ENCODE measurements at regions not wholly inside any gene's neighbourhood (a gene's known extent, or its start where the extent isn't known, plus 50 kb on each side); places are given as distances from the start of the nearest gene placed in this dataset.

DNA sequence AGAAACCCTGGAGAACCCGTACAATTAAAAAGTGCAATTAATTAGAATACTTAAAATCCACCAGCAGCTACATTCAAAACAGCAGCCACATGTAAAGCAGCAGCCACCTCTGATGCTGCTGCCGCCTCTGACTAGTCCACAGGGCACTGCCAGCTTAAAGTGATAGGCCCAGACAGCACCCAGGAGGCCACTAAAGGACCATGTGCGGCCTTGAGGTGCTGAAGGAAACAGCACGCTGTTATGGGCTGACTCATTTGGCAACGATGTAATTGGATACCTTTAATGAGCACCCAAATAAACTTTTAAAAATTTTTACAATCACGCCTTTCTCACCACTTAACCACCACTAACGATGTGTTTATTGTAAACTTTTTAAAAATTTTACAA, 209.3 kb upstream of the NCKAP5 start:
- H3K27ac ChIP-seq (ENCODE audit: insufficient read length, low read depth, low read length): no peak overlapping the region
- 100% methylated on average over 2 of the region's 7 CpGs for WGBS (ENCODE audit: extremely low coverage, insufficient read length, low lambda C conversion rate)
- Mint-ChIP-seq H3K4me1 (no peaks in the 10 kb centered on the region), H3K36me3 (ENCODE audit: insufficient read depth in 1 of 3, low read depth in 3 of 3) (no peaks in the 10 kb centered on the region), H3K27ac (no peak overlapping the region), H3K9me3 (no peaks in the 10 kb centered on the region), H3K4me3 (no peak overlapping the region), H3K27me3 (ENCODE audit: low read depth) (no peaks in the 10 kb centered on the region)
- H2BK15ac ChIP-seq (ENCODE audit: low read depth, low read length): no peak overlapping the region
- H3K79me2 ChIP-seq (ENCODE audit: insufficient read depth, low read length): no peaks in the 10 kb centered on the region
- no peak overlapping the region for H2BK20ac ChIP-seq (ENCODE audit: low read depth, low read length, poor library complexity, severe bottlenecking)
- TF ChIP-seq, protein P1, sequence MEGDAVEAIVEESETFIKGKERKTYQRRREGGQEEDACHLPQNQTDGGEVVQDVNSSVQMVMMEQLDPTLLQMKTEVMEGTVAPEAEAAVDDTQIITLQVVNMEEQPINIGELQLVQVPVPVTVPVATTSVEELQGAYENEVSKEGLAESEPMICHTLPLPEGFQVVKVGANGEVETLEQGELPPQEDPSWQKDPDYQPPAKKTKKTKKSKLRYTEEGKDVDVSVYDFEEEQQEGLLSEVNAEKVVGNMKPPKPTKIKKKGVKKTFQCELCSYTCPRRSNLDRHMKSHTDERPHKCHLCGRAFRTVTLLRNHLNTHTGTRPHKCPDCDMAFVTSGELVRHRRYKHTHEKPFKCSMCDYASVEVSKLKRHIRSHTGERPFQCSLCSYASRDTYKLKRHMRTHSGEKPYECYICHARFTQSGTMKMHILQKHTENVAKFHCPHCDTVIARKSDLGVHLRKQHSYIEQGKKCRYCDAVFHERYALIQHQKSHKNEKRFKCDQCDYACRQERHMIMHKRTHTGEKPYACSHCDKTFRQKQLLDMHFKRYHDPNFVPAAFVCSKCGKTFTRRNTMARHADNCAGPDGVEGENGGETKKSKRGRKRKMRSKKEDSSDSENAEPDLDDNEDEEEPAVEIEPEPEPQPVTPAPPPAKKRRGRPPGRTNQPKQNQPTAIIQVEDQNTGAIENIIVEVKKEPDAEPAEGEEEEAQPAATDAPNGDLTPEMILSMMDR (conservative IDR thresholded peaks at IDR 0.05): no peak
- H2AFZ ChIP-seq (ENCODE audit: low read length): no peak overlapping the region
- H3K23me2 ChIP-seq (ENCODE audit: insufficient read length, low read depth, low read length, poor library complexity, severe bottlenecking): no peaks in the 10 kb centered on the region
- no peak overlapping the region for H4K91ac ChIP-seq (ENCODE audit: insufficient read length, low read depth, low read length)
- no peak overlapping the region for H3K4ac ChIP-seq (ENCODE audit: low read depth, low read length)
- no peaks in the 10 kb centered on the region for H4K20me1 ChIP-seq (ENCODE audit: control insufficient read depth, insufficient read depth, insufficient read length)
- H3K9me3 ChIP-seq (ENCODE audit: control insufficient read depth, low read depth, low read length): no peaks in the 10 kb centered on the region
- no peak overlapping the region for H3K14ac ChIP-seq (ENCODE audit: insufficient read depth, low read length)
- H2BK5ac ChIP-seq (ENCODE audit: insufficient read length, low read length): no peak overlapping the region
- no peak overlapping the region for H3K18ac ChIP-seq (ENCODE audit: insufficient read length, low read depth, low read length)
- no peak overlapping the region for H2BK120ac ChIP-seq (ENCODE audit: low read depth, low read length, poor library complexity, severe bottlenecking)
- H3K56ac ChIP-seq (ENCODE audit: insufficient read length, low read depth, low read length): no peak overlapping the region
- no peak overlapping the region for H4K8ac ChIP-seq (replicated peaks; ENCODE audit: insufficient read length, low read depth, low read length)
- H3K27me3 ChIP-seq (ENCODE audit: insufficient read depth, low read length): no peaks in the 10 kb centered on the region
- no peak overlapping the region for H3K4me2 ChIP-seq (ENCODE audit: insufficient read depth, insufficient read length, low read length)
- no peak overlapping the region for H2AK5ac ChIP-seq (ENCODE audit: insufficient read length, low read length)
- no peak overlapping the region for H3K23ac ChIP-seq (ENCODE audit: insufficient read length, low read depth, low read length)
- DNase-seq: no peak
- no peaks in the 10 kb centered on the region for H3K79me1 ChIP-seq (ENCODE audit: insufficient read depth, low read depth, low read length, poor library complexity, severe bottlenecking)
- no peak overlapping the region for H4K5ac ChIP-seq (ENCODE audit: insufficient read length, low read depth, low read length)
- H3K9ac ChIP-seq (ENCODE audit: extremely low read depth, insufficient read length, low read length): no peak overlapping the region
- no peak overlapping the region for H2BK12ac ChIP-seq (ENCODE audit: insufficient read length, low read depth, low read length)
- H3T11ph ChIP-seq (ENCODE audit: low read length): no peak overlapping the region
- no peaks in the 10 kb centered on the region for H3K4me1 ChIP-seq (ENCODE audit: insufficient read depth, low read length)
